Heart left ventricle (tissue), 13 donors: ENCODE measurements at regions not wholly inside any gene's neighbourhood (a gene's known extent, or its start where the extent isn't known, plus 50 kb on each side); places are given as distances from the start of the nearest gene placed in this dataset.

Experiments
- POLR2A ChIP-seq, 2 donors: fragments of 450-650 bp; IDR thresholded peaks; one replicate each; pipeline ENCODE4 v1.6.1; 2017; ENCODE audit warnings: antibody characterized with exemption in 2 of 2, mild to moderate bottlenecking in 2 of 2, moderate library complexity in 2 of 2
- TF ChIP-seq, protein P1 (sequence below), 12 donors: fragments of 200-600 bp; sonication (generic) in 4 of 12; IDR thresholded peaks; one replicate each; pipeline versions ENCODE4 v1.5.0 to v1.8.0; 2018 to 2022; ENCODE audit warnings: antibody characterized with exemption in 12 of 12, mild to moderate bottlenecking in 5 of 12
- donor health status: ischemic (EF 13 %, LVEDD 7.1; RV severe dilation, severe dysfunction).
- donor health status: DM: no; HTN: yes; CAD: no.
- donor health status: DM: no; HTN: no; CAD: no.
- donor health status: ischemic (EF 25% LVEDD 6.9; RV normal size, moderate dysfunction).
- donor health status: ischemic (EF 25% LVEDD 5.7; RV mildly dilated, moderate dysfunction).
- donor health status: ischemic (EF 35%, LVEDD 5.7; RV mildly dilated, moderate dysfunction).
- donor health status: nonischemic (EF 11% LVEDD 7.7; RV severe dilation, severe dysfunction).
- donor health status: DM: yes; HTN: yes; CAD: no.
- donor health status: PGD.
- donor health status: ischemic (EF 29% LVEDD 5.4; RV normal size, mild dysfunction).
- donor health status: nonischemic (EF 23%, LVEDD 6.1; RV moderate dilation, normal function).

DNA sequence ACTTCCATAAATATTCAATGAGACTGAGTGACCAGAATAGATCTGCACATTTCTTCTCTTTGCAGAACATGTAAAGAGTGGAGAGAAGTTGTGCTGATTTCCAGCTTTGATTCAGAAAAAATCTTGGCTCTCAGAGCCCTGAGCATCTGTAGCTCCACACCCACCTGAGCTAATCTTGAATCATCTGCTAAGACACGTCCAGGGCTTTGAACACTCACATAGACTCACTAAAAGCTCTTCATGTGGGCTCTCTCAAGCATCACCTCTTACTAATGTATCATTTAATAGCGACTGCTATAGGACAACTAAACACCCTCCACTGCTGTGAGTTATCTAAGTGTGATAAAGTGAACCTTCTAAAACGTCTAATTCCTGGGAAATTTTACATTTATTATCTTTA, 147.7 kb upstream of the GRIA3 start:
- TF ChIP-seq, protein P1, sequence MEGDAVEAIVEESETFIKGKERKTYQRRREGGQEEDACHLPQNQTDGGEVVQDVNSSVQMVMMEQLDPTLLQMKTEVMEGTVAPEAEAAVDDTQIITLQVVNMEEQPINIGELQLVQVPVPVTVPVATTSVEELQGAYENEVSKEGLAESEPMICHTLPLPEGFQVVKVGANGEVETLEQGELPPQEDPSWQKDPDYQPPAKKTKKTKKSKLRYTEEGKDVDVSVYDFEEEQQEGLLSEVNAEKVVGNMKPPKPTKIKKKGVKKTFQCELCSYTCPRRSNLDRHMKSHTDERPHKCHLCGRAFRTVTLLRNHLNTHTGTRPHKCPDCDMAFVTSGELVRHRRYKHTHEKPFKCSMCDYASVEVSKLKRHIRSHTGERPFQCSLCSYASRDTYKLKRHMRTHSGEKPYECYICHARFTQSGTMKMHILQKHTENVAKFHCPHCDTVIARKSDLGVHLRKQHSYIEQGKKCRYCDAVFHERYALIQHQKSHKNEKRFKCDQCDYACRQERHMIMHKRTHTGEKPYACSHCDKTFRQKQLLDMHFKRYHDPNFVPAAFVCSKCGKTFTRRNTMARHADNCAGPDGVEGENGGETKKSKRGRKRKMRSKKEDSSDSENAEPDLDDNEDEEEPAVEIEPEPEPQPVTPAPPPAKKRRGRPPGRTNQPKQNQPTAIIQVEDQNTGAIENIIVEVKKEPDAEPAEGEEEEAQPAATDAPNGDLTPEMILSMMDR (IDR thresholded peaks at IDR 0.05), result no peak
- TF ChIP-seq POLR2A (IDR thresholded peaks at IDR 0.05), result no peak
